ENCODE measurements at regions not wholly inside any gene's neighbourhood (a gene's known extent, or its start where the extent isn't known, plus 50 kb on each side); places are given as distances from the start of the nearest gene placed in this dataset.

- H3K4me3 ChIP-seq (ENCODE audit: low read length) = no peak overlapping the region
- no peak overlapping the region for H2AFZ ChIP-seq (ENCODE audit: low read depth, low read length)
- no peak overlapping the region for H3K4me2 ChIP-seq (ENCODE audit: low read length)
- no peak overlapping the region for H3K27ac ChIP-seq (ENCODE audit: low read length)
- H3K27me3 ChIP-seq (ENCODE audit: low read depth, low read length) = no peaks in the 10 kb centered on the region
- H4K20me1 ChIP-seq (ENCODE audit: insufficient read depth, low read length) = no peaks in the 10 kb centered on the region
- no peaks in the 10 kb centered on the region for H3K79me2 ChIP-seq (ENCODE audit: low read length)
- TF ChIP-seq CTCF (IDR thresholded peaks at IDR 0.05; ENCODE audit: low read depth, low read length) (no peak), EZH2phosphoT487 (IDR thresholded peaks at IDR 0.05; ENCODE audit: low read depth) (no peak)
- no peak overlapping the region for H3K9ac ChIP-seq (ENCODE audit: low read length)
- H3K36me3 ChIP-seq (replicated peaks; ENCODE audit: low read depth, low read length) = no peaks in the 10 kb centered on the region
- H3K4me1 ChIP-seq (ENCODE audit: low read length) = no peaks in the 10 kb centered on the region
- H3K9me3 ChIP-seq (ENCODE audit: insufficient read depth, low read length) = no peaks in the 10 kb centered on the region
Measured at GRCh38 chr7:145151676-145152075, 315.8 kb upstream of the TPK1 start.

- Histone ChIP-seq H3K27me3 (ENCODE audit: low read depth, low read length) (no peaks in the 10 kb centered on the region), H3K9ac (ENCODE audit: low read length) (no peak overlapping the region), H3K79me2 (ENCODE audit: low read length) (no peaks in the 10 kb centered on the region), H3K9me3 (ENCODE audit: insufficient read depth, low read length) (no peaks in the 10 kb centered on the region), H4K20me1 (ENCODE audit: insufficient read depth, low read length) (no peaks in the 10 kb centered on the region), H3K4me3 (ENCODE audit: low read length) (no peak overlapping the region), H3K27ac (ENCODE audit: low read length) (no peak overlapping the region), H3K4me2 (ENCODE audit: low read length) (no peak overlapping the region), H3K4me1 (ENCODE audit: low read length) (no peaks in the 10 kb centered on the region), H3K36me3 (replicated peaks; ENCODE audit: low read depth, low read length) (no peaks in the 10 kb centered on the region), H2AFZ (ENCODE audit: low read depth, low read length) (no peak overlapping the region)
- no peak for TF ChIP-seq CTCF (IDR thresholded peaks at IDR 0.05; ENCODE audit: low read depth, low read length)
- no peak for TF ChIP-seq EZH2phosphoT487 (IDR thresholded peaks at IDR 0.05; ENCODE audit: low read depth)
Measured at GRCh38 chr7:145147865-145148264, 312.0 kb upstream of the TPK1 start.

- H3K9ac ChIP-seq (ENCODE audit: low read length) = no peak overlapping the region
Measured at GRCh38 chr7:145143685-145144084, 307.8 kb upstream of the TPK1 start.

GRCh38 chr7:145134377-145134776 is 298.5 kb upstream of the TPK1 start:
- no peak overlapping the region for H3K9ac ChIP-seq (ENCODE audit: low read length)
- H3K4me3 ChIP-seq (ENCODE audit: low read length) = no peak overlapping the region
- no peaks in the 10 kb centered on the region for H3K79me2 ChIP-seq (ENCODE audit: low read length)
- no peak overlapping the region for H2AFZ ChIP-seq (ENCODE audit: low read depth, low read length)
- no peak overlapping the region for H3K4me2 ChIP-seq (ENCODE audit: low read length)
- no peaks in the 10 kb centered on the region for H3K9me3 ChIP-seq (ENCODE audit: insufficient read depth, low read length)
- H3K27me3 ChIP-seq (ENCODE audit: low read depth, low read length) = no peaks in the 10 kb centered on the region
- no peaks in the 10 kb centered on the region for H4K20me1 ChIP-seq (ENCODE audit: insufficient read depth, low read length)
- no peak overlapping the region for H3K27ac ChIP-seq (ENCODE audit: low read length)
- TF ChIP-seq EZH2phosphoT487 (IDR thresholded peaks at IDR 0.05; ENCODE audit: low read depth) = no peak
- TF ChIP-seq CTCF (IDR thresholded peaks at IDR 0.05; ENCODE audit: low read depth, low read length) = no peak
- H3K36me3 ChIP-seq (replicated peaks; ENCODE audit: low read depth, low read length) = no peaks in the 10 kb centered on the region
- H3K4me1 ChIP-seq (ENCODE audit: low read length) = no peaks in the 10 kb centered on the region

More at GRCh38 chr7:145143685-145144084, 307.8 kb upstream of the TPK1 start:
- Histone ChIP-seq H3K9me3 (ENCODE audit: insufficient read depth, low read length) (no peaks in the 10 kb centered on the region), H4K20me1 (ENCODE audit: insufficient read depth, low read length) (no peaks in the 10 kb centered on the region), H3K4me3 (ENCODE audit: low read length) (no peak overlapping the region), H3K4me1 (ENCODE audit: low read length) (no peaks in the 10 kb centered on the region), H3K27me3 (ENCODE audit: low read depth, low read length) (no peaks in the 10 kb centered on the region), H2AFZ (ENCODE audit: low read depth, low read length) (no peak overlapping the region), H3K79me2 (ENCODE audit: low read length) (no peaks in the 10 kb centered on the region), H3K36me3 (replicated peaks; ENCODE audit: low read depth, low read length) (no peaks in the 10 kb centered on the region), H3K4me2 (ENCODE audit: low read length) (no peak overlapping the region), H3K27ac (ENCODE audit: low read length) (no peak overlapping the region)
- TF ChIP-seq EZH2phosphoT487 (IDR thresholded peaks at IDR 0.05; ENCODE audit: low read depth) = no peak
- no peak for TF ChIP-seq CTCF (IDR thresholded peaks at IDR 0.05; ENCODE audit: low read depth, low read length)
